Right lobe of liver (tissue), 4 donors: ENCODE measurements at regions not wholly inside any gene's neighbourhood (a gene's known extent, or its start where the extent isn't known, plus 50 kb on each side); places are given as distances from the start of the nearest gene placed in this dataset.

Source experiments
- POLR2A ChIP-seq: fragments of 450-650 bp; IDR thresholded peaks from one replicate; pipeline ENCODE4 v1.6.1; 2017; ENCODE audit warnings: antibody characterized with exemption, mild to moderate bottlenecking
- TF ChIP-seq, protein P1 (sequence below), 4 donors: fragments of 200-600 bp in 3 of 4; fragments of 450-650 bp in 1 of 4; IDR thresholded peaks; one replicate each; pipeline versions ENCODE4 v1.5.1 to v1.8.0; 2016 to 2022; ENCODE audit warnings: antibody characterized with exemption in 4 of 4, mild to moderate bottlenecking in 2 of 4
- donor health status: DM: no; HTN: no; CAD: no.
- donor health status: DM: no; HTN: no; CAD: no.
- donor health status: DM: no; HTN: yes; CAD: no.

DNA sequence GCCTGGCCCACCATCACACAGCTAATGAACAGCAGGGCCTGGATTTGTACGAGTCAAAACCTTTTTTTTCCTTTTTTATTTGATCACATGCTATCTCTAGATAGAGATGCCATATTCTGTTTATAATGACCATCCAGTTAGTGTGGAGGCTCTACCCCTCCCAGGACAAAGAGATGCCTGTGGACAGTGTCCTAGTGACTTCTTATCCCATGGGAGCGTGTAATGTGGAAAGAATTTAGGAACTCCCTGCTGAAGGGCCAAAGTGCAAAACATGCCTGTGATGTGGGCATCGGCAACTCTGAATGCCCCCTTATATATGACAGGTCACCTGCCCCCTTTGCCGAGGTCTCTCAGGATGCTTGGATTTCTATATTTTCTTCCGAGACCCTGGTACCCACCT is 292.2 kb downstream of the RRAGC start:
- TF ChIP-seq, protein P1, sequence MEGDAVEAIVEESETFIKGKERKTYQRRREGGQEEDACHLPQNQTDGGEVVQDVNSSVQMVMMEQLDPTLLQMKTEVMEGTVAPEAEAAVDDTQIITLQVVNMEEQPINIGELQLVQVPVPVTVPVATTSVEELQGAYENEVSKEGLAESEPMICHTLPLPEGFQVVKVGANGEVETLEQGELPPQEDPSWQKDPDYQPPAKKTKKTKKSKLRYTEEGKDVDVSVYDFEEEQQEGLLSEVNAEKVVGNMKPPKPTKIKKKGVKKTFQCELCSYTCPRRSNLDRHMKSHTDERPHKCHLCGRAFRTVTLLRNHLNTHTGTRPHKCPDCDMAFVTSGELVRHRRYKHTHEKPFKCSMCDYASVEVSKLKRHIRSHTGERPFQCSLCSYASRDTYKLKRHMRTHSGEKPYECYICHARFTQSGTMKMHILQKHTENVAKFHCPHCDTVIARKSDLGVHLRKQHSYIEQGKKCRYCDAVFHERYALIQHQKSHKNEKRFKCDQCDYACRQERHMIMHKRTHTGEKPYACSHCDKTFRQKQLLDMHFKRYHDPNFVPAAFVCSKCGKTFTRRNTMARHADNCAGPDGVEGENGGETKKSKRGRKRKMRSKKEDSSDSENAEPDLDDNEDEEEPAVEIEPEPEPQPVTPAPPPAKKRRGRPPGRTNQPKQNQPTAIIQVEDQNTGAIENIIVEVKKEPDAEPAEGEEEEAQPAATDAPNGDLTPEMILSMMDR (IDR thresholded peaks at IDR 0.05), result no peak
- no peak for TF ChIP-seq POLR2A
